GM12878 (cell line): ENCODE measurements at regions not wholly inside any gene's neighbourhood (a gene's known extent, or its start where the extent isn't known, plus 50 kb on each side); places are given as distances from the start of the nearest gene placed in this dataset.

Source experiments
- BRCA1 ChIP-seq: IDR thresholded peaks from 2 replicates; pipeline ENCODE4 v1.6.1; 2011; ENCODE audit warnings: low read depth, low read length, improper control_type of control experiment
- EZH2 ChIP-seq: IDR thresholded peaks from 2 replicates; pipeline ENCODE4 v1.6.1; 2012; ENCODE audit warnings: low read depth, mild to moderate bottlenecking, control low read depth, inconsistent platforms, low read length, borderline replicate concordance; ENCODE audit not compliant: control insufficient read depth
- TF ChIP-seq, protein P1 (sequence below), 3 experiments: IDR thresholded peaks in 2 of 3; conservative IDR thresholded peaks in 1 of 3; 2 replicates each; pipeline ENCODE4 v1.5.1; 2011; ENCODE audit warnings: low read depth in 3 of 3, low read length in 3 of 3, mild to moderate bottlenecking in 3 of 3, control low read depth in 2 of 3, moderate library complexity in 2 of 3, inconsistent platforms in 1 of 3, mixed read lengths in 1 of 3; ENCODE audit not compliant: control insufficient read depth in 2 of 3, insufficient read depth in 1 of 3; ENCODE audit errors: extremely low read depth in 1 of 3
- TF ChIP-seq, protein P2 (sequence below): IDR thresholded peaks from 2 replicates; pipeline ENCODE4 v1.6.1; 2011; ENCODE audit warnings: low read depth, mild to moderate bottlenecking, low read length, moderate library complexity, borderline replicate concordance; ENCODE audit errors: extremely low read depth

GRCh38 chr2:11102956-11103860 is 52.1 kb upstream of the SLC66A3 start:
- TF ChIP-seq, protein P1, sequence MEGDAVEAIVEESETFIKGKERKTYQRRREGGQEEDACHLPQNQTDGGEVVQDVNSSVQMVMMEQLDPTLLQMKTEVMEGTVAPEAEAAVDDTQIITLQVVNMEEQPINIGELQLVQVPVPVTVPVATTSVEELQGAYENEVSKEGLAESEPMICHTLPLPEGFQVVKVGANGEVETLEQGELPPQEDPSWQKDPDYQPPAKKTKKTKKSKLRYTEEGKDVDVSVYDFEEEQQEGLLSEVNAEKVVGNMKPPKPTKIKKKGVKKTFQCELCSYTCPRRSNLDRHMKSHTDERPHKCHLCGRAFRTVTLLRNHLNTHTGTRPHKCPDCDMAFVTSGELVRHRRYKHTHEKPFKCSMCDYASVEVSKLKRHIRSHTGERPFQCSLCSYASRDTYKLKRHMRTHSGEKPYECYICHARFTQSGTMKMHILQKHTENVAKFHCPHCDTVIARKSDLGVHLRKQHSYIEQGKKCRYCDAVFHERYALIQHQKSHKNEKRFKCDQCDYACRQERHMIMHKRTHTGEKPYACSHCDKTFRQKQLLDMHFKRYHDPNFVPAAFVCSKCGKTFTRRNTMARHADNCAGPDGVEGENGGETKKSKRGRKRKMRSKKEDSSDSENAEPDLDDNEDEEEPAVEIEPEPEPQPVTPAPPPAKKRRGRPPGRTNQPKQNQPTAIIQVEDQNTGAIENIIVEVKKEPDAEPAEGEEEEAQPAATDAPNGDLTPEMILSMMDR (IDR thresholded peaks at IDR 0.05 in 2 of 3, conservative IDR thresholded peaks at IDR 0.05 in 1 of 3; ENCODE audit: control insufficient read depth in 2 of 3, extremely low read depth in 1 of 3, insufficient read depth in 1 of 3, low read depth in 3 of 3, low read length in 3 of 3): no peak
- TF ChIP-seq, protein P2, sequence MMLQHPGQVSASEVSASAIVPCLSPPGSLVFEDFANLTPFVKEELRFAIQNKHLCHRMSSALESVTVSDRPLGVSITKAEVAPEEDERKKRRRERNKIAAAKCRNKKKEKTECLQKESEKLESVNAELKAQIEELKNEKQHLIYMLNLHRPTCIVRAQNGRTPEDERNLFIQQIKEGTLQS: no peak
- TF ChIP-seq EZH2 (no peak), BRCA1 (no peak)
